HEK293T (cell line): ENCODE measurements at regions not wholly inside any gene's neighbourhood (a gene's known extent, or its start where the extent isn't known, plus 50 kb on each side); places are given as distances from the start of the nearest gene placed in this dataset.
"Not testable (repeated sequence)": the region's sequence is repeated elsewhere in the genome, so short reads cannot be mapped to it uniquely, and the experiment has no call there.

Source experiments
- ELF4 ChIP-seq: fragments of 450-650 bp; IDR thresholded peaks from 2 replicates; pipeline ENCODE4 v1.6.1; 2017; ENCODE audit warnings: antibody characterized with exemption
- FOXK2 ChIP-seq: fragments of 450-650 bp; IDR thresholded peaks from 2 replicates; pipeline ENCODE4 v1.6.1; 2016; ENCODE audit warnings: mild to moderate bottlenecking
- FOXM1 ChIP-seq: fragments of 450-650 bp; IDR thresholded peaks from 2 replicates; pipeline ENCODE4 v1.6.1; 2017; ENCODE audit warnings: mild to moderate bottlenecking, borderline replicate concordance

- not testable (repeated sequence) for TF ChIP-seq FOXM1, FOXK2, ELF4
These were observed 125.8 kb downstream of the SEPTIN14 start for GRCh38 chr7:55736641-55737221.
